ENCODE measurements at regions not wholly inside any gene's neighbourhood (a gene's known extent, or its start where the extent isn't known, plus 50 kb on each side); places are given as distances from the start of the nearest gene placed in this dataset.
A peak's percentile ranks its signal among the peaks of the same experiment; 100 is the strongest.

DNA sequence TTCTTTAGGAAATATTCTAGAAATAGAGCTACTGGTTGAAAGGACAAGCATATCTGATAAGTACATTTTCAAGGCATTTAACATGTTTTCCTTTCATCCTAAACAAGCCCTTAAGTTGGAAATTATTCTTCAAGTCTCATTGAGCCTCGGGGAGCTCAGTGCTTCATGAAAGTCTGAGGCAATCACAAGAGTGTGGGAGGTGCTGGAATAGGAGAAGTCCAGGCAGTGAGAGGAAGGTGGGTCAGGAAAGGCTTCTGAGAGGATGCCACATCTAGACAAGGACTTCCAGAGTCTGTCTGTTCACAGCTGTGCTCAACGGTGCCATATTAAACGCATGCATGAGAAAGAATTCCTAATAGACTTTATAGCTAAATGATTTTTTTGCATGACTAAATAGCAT lies 69.8 kb downstream of the CD83 start:
- no peak for DNase-seq (ENCODE audit: low read depth in 2 of 2)

DNA sequence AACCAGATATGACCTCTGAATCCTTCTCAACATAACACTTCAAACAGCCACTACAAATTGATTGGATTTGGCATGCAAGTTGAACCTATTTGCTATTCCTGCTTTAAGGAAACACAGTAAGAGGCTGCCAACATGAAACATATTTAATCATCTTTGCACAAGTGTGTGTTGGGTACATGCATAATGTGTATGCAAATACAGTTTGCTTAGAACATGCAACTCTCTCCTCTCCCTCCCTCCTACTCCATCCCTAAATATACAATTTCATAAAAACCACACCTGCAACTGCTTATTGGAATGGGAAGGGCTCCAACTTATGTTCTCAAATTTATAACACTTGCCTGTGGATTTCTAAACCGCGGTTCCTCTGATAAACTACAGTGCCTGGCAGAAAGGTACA lies 71.5 kb downstream of the CD83 start:
- no peak for DNase-seq (ENCODE audit: low read depth in 2 of 2)

DNA sequence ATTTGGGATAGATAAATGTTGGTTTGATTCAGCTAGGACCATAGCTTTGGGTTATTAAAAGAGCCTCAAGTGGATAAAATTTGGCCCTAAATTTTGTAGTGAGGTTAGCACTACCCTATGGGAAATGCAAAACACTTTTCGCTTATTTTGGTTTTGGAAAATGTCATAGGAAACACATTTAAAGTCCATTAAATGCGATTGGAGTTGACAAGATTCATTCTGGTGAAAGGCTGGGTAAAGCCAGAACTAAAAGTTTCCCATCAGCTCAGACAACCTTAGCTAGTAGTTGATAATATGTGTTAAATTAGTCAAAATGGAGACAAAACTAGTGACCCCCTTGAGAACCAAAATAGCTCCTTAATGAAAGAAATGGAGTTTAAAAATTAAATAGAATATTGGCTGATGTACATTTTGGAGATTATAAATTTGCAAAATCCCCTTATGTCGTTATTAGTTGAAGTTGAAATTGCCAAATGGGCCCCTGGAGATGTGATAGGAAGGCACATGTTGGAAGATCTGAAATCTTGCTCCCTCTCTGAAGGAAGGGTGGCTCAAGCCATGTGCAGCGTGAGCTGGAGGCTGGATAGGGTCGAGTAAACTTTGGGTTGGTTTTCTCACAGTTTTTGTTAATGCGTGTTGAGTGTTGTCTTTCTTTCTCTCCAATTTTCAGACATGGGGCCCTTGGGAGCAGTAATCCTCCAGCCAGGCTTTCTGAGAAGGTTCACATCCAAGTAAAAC lies 72.8 kb downstream of the CD83 start:
- DNase-seq (ENCODE audit: low read depth in 2 of 2) = no peak

DNA sequence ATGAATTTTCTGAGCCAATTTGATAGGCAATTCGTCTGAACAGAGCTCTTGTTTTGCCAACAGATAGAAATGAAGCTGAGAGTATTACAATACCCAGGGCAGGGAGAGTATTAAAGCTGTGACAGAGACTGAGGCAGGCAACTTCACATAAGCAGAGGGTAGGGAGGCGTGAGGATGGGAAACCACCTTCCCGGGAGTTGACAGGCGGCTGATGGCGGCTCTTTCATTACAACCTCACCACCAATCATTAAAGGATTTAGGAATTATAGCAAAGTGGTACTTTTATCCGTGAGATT lies 73.3 kb downstream of the CD83 start:
- no peak for DNase-seq (ENCODE audit: low read depth in 2 of 2)

DNA sequence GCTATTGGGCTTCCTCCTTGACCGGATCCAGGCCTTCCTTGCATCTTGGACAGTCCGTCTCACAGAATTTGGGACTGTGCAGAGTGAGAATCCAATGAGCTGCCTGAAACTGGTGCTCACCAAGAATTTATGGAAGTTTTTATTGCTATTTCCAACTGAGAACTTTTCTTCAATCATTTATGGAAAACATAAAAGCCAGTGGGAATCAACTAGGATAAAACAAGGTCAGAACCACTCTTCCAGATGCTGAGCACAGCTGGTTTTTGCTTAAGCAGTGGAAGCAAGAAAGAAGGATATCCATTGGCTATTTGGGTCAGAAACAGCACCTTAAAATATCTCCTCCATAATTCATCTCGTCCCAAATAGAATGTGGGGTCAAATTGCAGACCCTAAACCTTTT lies 74.2 kb downstream of the CD83 start:
- DNase-seq (ENCODE audit: low read depth in 2 of 2) = no peak

DNA sequence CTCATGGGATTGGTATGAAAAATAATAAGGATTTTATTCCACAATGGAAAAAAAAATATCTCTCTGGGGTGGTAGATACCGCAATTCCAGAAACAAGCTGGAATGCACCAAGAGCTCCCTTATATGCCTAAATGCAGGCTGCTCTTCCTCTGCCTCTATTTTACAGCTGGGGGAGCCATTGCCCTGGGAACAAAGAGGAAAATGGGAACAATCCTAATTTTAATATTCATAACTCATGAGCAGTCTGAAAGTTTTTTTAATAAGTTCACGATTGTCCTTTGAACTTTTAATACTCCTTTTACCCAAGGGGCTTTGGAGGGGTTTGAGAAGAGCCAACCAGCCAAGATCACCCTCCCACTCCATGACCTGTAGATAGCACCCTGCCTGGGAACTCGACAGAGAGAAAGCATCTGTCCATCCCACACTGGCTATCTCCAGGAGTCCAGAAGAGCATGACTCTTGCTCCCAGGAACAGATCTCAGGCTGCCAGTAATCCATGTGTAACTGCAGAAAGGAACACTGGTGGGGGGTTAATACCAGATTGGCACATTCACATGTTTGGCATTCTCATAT lies 74.7 kb downstream of the CD83 start:
- no peak for DNase-seq (ENCODE audit: low read depth in 2 of 2)

DNA sequence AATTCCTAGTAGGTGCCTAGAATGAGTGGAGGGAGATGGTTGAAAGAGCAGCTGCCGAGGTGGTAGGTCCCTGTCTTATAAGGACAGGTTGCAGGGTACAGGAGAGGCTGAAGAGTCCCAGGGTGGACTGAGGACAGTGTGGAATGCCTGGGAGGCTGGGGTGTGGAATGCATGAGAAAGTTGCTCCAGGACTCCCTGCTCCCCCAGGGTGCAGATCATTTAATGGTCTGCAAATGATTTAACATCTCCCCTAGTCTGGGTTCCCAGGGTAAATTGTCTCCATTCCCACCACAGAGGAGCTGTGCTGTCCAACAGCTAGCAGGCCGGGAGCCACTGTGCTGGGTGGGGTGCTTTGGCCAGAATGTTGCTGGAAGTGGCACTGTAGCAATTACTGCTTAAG lies 76.0 kb downstream of the CD83 start:
- DNase-seq (ENCODE audit: low read depth in 2 of 2) = no peak

DNA sequence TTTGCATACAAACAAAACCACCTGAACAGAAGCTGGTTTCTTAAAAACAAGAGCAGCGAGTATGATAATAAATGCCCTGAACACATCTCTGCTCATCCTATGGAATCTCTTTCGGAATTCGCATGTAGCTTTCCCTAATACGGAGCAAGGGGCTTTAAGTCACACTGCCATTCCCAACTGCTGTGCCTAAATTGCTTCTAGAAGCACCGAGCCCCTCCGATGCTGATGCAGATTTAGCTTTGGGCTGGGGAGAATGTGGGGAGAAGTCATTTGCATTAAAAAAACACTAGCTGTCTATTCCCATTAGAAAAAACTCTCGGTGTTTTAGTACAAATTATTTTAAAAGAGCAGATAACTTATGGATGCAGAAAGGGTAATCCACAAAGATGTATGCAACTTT lies 76.9 kb downstream of the CD83 start:
- DNase-seq (ENCODE audit: low read depth in 2 of 2) = no peak

DNA sequence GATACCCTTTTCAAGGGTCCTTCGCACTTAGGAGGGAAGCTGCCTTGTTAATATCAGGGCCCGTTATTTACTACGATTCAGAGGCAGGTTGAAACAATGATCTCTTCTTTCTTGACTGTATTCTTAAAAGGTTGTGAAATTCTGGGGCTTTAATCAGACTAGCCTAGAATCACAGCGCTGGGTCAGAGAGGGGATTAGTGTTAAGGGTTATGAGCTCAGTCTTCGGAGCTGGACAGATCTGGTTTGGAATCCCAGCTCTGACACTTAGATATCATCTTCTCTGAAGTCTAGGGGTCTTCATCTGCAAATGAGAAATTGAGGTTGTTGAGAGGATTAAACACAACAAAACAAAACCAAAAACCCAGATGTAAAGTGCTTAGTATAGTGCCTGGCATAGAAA lies 77.4 kb downstream of the CD83 start:
- DNase-seq (ENCODE audit: low read depth in 2 of 2) = no peak

DNA sequence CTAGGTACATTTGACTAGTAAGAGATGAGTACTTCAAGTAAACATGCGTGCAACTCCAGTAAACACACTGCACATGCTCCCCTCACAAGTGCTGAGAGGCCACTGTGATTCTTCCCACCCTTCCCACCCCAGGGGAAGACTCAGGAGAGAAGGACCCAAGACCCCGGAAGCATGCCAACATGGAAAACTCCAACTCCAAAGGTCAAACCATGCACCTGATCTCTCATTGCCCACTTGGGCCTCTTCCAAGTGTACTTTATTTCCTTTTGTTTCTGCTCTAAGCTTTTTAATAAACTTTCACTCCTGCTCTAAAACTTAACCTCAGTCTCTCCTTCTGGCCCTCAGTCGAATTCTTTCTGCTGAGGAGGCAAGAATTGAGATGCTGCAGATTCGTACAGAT lies 78.5 kb downstream of the CD83 start:
- DNase-seq (ENCODE audit: low read depth in 2 of 2) = no peak

DNA sequence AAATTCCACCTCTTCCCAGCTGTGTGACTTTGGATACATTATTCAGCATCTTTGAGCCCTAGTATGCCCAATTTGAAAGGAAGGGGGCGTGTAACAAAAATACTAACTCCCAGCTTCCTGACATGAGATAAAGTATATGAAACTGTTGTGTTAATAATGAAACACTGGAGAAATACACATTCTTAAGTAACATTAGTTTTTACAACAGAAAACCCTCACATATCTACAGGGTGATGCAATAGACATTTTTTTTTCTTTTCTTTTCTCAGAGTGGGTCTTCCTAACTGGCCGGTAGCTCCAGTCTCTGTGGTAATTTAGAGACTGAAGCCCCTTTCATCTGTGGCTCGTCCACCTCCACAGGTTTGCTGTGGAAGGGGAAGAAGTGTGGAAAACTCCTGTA lies 79.5 kb downstream of the CD83 start:
- no peak for DNase-seq (ENCODE audit: low read depth in 2 of 2)

DNA sequence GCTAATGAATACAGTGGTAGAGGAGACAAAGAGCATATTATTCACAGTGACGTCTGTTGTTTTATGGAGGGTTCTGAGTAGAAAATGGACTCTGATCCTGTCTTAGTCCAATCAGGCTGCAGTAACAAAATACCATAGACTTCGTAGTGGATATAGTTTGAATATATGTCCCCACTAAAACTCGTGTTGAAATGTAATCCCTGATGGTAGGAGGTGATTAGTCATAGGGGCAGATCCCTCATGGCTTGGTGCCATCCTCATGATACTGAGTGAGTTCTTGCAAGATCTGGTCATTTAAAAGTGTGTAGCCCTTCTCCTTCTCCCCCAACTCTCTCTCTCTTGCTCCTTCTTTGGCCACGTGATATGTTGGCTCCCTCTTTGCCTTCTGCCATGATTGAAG lies 82.5 kb downstream of the CD83 start:
- no peak for DNase-seq (ENCODE audit: low read depth in 2 of 2)

DNA sequence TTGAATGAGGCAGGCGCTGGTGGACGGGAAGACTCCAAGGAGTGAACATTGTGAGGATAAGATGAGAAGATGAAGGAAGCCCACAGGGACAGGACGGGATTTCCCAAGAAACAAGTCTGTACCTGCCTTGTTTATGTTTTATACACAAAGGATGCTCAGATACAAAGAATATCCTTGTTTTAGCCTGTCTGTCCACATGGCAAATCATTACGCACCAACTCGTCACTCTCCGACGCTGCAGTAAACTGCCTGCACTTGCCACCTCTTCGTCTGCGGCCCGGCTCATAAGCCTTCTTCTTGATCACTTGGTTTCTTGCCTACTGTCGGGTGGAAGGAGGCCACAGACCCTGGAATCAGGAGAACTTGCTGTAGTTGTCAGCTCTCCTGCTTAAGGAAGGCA lies 85.4 kb downstream of the CD83 start:
- no peak for DNase-seq (ENCODE audit: low read depth in 2 of 2)

DNA sequence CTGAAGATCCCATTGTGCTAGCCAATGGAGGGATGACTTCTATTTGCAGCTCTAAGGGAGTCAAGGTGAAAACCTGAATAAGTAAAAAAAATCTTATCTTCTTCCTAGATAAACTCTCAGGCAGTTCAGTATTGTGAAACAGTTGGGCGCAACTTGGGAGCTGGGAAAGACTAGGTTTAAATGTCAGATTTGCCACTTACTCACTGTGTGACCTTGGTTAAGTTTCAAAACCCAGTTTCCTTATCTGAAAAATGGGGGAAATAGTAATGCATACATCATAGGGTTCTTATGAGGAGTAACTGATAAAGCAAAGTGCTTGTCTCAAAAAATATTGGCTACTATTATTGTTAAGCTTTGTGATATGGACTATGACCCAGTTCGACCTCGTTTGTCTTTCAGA lies 88.8 kb downstream of the CD83 start:
- no peak for DNase-seq (ENCODE audit: low read depth in 2 of 2)

DNA sequence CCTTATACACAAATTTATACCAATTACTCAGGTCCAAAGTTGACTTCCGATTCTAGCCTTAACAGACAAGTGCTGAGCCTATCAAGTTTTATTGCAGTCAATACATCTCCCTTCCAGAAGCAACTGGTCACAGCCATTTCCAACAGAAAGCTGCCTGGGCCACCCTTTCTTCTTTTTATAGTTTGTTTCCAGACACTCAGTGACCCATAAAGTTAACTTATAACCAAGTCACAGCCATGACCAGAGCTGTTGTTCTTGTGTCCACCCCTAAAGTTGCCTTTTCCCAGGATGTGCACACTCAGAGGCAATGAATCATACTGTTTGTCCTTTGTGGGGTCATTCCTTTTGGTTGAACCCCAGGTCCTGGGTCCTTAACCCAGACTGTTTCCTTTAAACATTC lies 89.9 kb downstream of the CD83 start:
- DNase-seq (ENCODE audit: low read depth in 2 of 2) = no peak

DNA sequence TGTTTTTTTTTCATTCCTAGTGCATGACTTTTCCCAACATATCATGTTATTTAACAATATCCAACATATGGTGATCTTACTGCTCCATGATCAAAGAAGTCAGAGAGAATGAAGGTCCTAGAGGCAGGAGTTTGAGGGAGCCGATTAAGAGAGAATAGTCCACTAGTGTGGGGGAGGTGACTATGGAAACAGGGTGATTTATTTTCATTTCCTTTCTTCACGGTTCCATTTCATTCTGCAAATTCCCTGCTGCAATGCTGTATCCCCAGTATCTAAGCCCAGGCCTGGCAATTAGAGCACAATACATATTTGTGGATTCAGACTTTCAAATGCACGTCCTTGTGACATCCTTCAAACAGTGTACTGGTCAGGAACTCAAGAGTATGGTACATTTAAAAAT lies 91.4 kb downstream of the CD83 start:
- no peak for DNase-seq (ENCODE audit: low read depth in 2 of 2)

DNA sequence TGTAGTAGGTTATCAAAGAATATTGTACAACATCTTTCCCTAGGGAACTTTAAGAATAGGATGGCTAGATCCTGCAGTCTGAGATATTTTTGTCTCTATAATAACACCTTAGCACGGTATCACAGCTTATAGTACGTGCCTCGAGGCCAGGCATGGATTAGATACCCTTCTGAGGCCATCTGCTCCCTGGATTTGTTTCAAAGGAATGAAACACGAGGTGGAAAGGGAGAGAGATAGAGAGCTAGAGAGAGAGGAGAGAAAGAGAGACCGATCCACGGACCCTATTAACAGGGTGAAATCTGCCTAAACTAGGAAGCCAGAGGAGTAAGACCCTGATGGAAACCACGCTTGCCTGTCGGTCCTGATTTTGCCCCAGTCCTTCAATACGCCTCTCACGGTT lies 92.5 kb downstream of the CD83 start:
- DNase-seq (ENCODE audit: low read depth in 2 of 2) = no peak

DNA sequence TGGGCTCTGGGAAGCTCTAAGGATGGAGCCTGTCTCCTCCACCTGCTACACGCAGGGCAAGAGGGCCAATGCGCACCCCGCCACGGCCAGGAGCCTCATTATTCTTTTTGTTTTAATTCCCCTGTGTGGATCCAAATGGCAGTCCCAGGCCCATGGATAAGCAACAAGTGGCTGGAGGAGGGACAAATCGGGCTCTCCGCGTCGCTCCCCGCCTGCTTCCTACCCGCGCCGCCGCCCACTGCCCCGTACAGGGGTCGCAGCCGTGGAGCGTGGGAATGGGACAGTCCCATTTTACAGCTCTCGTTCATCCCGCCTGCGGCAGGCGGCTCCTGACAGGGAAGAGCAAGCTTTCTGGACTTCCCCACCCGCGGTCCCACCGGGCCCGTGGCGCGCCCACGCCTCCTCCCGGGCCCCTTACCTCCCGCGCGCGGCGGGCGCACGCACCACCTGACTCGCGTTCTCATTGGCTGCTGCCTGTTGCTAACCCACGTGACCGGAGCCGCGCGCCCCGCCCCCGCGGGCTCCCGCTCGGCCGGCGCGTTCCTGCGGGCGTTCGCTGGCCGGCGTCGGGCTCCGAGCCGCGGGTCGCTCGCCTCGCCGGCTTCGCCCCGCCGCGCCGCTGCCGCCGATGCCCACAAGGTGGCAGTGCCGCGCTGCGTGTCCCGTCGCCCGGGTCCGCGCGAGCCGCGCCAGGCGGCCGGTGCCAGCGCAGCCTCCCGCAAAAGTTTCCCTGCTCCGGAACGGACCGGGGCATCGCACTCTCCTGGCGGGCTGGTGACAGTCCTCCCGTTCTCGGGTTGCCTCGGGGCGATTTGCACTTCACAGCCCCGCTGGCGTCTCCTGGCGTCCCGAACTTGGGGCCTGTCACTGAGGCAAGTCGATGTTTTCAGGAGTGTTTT lies 93.3 kb downstream of the CD83 start:
- DNase-seq (ENCODE audit: low read depth in 2 of 2) = peak; percentile 74 to 80

DNA sequence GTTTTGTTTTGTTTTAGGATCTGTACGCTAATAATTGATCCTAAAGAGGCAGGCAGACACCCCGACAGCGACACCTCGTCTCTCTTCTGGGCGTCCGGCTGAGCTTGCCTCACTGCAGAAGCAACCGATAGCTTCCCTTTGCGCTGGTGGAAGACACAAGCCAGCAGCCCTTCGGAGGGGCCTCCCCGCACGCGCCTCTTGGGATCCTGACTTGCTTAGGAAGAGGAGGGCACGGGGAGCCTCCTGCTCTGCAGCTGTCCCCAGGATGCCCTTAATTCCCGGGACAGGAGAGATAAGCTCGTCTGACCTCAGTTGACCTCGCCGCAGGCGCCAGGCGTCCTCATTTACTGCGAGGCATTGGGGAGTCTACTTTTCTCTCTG lies 94.0 kb downstream of the CD83 start:
- peak in 1 of 2 donors; percentile 6 for DNase-seq (ENCODE audit: low read depth in 2 of 2)

DNA sequence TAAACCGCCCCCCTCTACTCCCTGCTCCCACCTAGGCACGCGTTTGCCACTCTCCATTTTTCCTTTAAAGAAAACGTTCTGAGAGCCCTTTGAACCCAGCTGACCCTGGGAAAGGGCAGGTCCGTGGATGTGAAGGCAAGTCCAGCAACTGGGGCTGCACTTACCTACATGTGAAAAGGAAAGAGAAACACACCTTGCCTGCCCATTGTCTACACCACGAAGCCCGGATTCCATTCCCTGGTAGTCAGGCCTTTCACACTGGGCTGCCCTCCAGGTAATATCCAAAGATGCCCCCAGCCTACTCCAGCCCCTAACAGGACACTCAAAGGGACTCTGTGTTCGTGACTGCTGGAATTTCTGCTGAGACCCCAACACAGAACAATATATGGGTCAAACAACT lies 94.4 kb downstream of the CD83 start:
- DNase-seq (ENCODE audit: low read depth in 2 of 2) = no peak

DNA sequence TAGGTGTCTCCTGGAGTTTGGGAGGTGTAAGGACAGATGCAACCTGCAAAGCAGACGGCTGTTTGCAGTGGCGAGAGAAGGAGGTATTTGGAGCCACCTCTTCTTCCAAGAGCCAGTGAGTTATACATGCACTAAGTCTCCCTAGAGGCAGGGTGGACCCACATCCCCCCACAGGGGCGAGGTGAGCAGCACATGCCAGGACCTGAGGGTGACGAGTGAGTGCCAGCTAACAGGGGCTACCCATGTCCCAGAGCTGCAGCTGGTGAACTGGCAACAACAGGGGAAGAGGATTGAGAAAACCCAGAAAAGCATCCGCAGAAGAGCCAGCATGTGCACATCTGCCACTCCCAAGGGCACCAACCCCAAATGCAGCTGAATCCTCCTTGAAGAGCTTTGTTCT lies 95.1 kb downstream of the CD83 start:
- no peak for DNase-seq (ENCODE audit: low read depth in 2 of 2)

DNA sequence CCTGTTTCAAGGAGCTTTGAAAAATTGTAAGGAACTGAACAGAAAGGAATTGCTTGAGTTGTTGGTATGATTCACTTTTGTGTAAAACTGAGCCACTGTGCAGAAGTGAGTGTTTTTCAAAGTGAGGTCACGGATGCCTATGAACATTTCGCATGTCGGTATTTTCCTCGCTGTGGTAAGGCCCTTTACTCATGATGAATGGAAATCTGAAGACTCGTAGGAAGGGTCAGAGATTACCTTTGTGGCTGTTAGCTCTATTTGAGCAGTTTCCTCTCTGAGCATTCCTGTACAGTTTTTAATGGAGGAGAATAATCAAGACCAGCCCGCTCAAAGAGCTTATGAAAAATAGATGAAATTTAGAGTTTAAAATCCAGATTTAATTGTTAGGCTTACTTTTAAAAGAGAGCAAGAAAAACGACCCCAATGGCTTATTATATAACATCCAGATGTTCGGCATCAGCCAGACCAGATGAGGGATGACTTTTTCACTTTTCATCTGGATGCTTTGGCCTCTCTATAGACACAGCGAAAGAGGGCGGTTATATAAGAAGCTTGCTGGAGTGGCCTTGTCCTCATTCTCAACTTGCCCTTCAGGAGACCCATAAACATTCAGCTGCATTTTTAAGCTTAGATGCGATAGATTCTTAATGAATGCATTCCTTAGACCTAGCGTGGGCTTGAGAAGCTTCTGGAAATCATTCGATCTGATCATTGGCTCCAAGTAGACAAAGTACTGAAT lies 99.5 kb downstream of the CD83 start:
- DNase-seq (ENCODE audit: low read depth in 2 of 2) = no peak
